K562 (cell line): ENCODE measurements at regions not wholly inside any gene's neighbourhood (a gene's known extent, or its start where the extent isn't known, plus 50 kb on each side); places are given as distances from the start of the nearest gene placed in this dataset.

Experiments used
- ATAC-seq: fragments of 200-7000 bp; cut with Tn5 transposase; 3 replicates; pipeline ENCODE4 v1.9.1; 2020; ENCODE audit warnings: moderate library complexity
- BruUV-seq: library from RNA; stranded (reverse); fragments of 400-500 nt; replicated peaks from 2 replicates; lab custom pipeline; 2021; lab: Mats Ljungman, UMichigan
- CTCF ChIA-PET: fragments of 300-600 bp; formaldehyde crosslinking; extraction: SDS; loops from one replicate; lab custom pipeline; 2021; ENCODE audit warnings: low intra/inter-chr PET ratio; lab: Yijun Ruan, JAX
- POLR2A ChIA-PET: fragments of 300-600, 350-650 bp; sonication (Branson Sonifier 250); formaldehyde crosslinking; extraction: SDS; loops from one replicate; lab custom pipeline; 2021; ENCODE audit warnings: antibody characterized with exemption, inconsistent platforms; lab: Yijun Ruan, JAX
- DNase-seq, 4 experiments: peaks; one replicate each; pipeline versions ENCODE4 v3.0.0 to v3.0.0-alpha.2; 2011 to 2018; ENCODE audit warnings: low spot score in 3 of 4, mixed read lengths in 3 of 4; ENCODE audit errors: extremely low read depth in 1 of 4
- FAIRE-seq: peaks from 2 replicates; lab custom pipeline; 2011; peaks lifted over from hg19 to GRCh38; lab: Jason Lieb, UNC
- H2AFZ ChIP-seq: 2 replicates; pipeline ENCODE4 v1.6.0; 2011; ENCODE audit warnings: low read depth, low read length, control low read depth, inconsistent platforms
- H3K27ac ChIP-seq: fragments of 200-600 bp; 3 replicates; pipeline ENCODE4 v1.8.0; 2011; ENCODE audit warnings: low read depth, mild to moderate bottlenecking, control low read depth, inconsistent platforms, low read length, moderate library complexity, mixed read lengths; ENCODE audit errors: extremely low read depth
- H3K27me3 ChIP-seq, 2 experiments: fragments of 300-600 bp in 1 of 2; 2 replicates in 1 of 2; 3 replicates in 1 of 2; pipeline versions ENCODE4 v1.6.0 to v1.8.0; 2011; ENCODE audit warnings: inconsistent platforms in 2 of 2, low read length in 2 of 2, mild to moderate bottlenecking in 1 of 2, mixed read lengths in 1 of 2, moderate library complexity in 1 of 2; ENCODE audit not compliant: control insufficient read depth in 2 of 2, insufficient read depth in 2 of 2
- H3K36me3 ChIP-seq: fragments of 300-600 bp; 3 replicates; pipeline ENCODE4 v1.8.0; 2011; ENCODE audit warnings: mild to moderate bottlenecking, low read length, inconsistent platforms; ENCODE audit not compliant: control insufficient read depth, insufficient read depth
- H3K4me1 ChIP-seq, 2 experiments: fragments of 200-600 bp in 1 of 2; replicated peaks in 1 of 2; 2 replicates in 1 of 2; 3 replicates in 1 of 2; pipeline versions ENCODE4 v1.5.1 to v1.8.0; 2011; ENCODE audit warnings: inconsistent platforms in 2 of 2, low read length in 2 of 2, mild to moderate bottlenecking in 1 of 2, mixed read lengths in 1 of 2, moderate library complexity in 1 of 2; ENCODE audit not compliant: control insufficient read depth in 2 of 2, insufficient read depth in 2 of 2
- H3K4me2 ChIP-seq: 2 replicates; pipeline ENCODE4 v1.6.1; 2011; ENCODE audit warnings: low read length, control low read depth, inconsistent platforms, mixed read lengths; ENCODE audit not compliant: insufficient read depth
- H3K4me3 ChIP-seq: fragments of 200-600 bp; sonication (generic), shearing (Covaris generic); 2 replicates; pipeline ENCODE4 v1.5.1; 2016; ENCODE audit warnings: control low read depth, inconsistent platforms
- H3K79me2 ChIP-seq: fragments of 200-600 bp; 3 replicates; pipeline ENCODE4 v1.8.0; 2011; ENCODE audit warnings: low read length, inconsistent platforms; ENCODE audit not compliant: control insufficient read depth, insufficient read depth
- H3K9ac ChIP-seq, 2 experiments: 2 replicates each; pipeline versions ENCODE4 v1.6.0 to v1.6.1; 2011; ENCODE audit warnings: low read depth in 2 of 2, low read length in 2 of 2, control low read depth in 1 of 2, inconsistent platforms in 1 of 2, mild to moderate bottlenecking in 1 of 2, mixed read lengths in 1 of 2; ENCODE audit not compliant: insufficient read depth in 1 of 2
- H3K9me1 ChIP-seq: one replicate; pipeline ENCODE4 v1.6.0; 2011; ENCODE audit warnings: inconsistent platforms, mild to moderate bottlenecking, low read length, moderate library complexity; ENCODE audit not compliant: control insufficient read depth, insufficient read depth
- H3K9me3 ChIP-seq: replicated peaks from 2 replicates; pipeline ENCODE4 v1.5.1; 2011; ENCODE audit warnings: low read depth, low read length, inconsistent platforms; ENCODE audit not compliant: control insufficient read depth, insufficient read depth
- H4K20me1 ChIP-seq: replicated peaks from 2 replicates; pipeline ENCODE4 v1.6.1; 2011; ENCODE audit warnings: low read length, inconsistent platforms, mixed read lengths; ENCODE audit not compliant: control insufficient read depth, insufficient read depth
- CBFA2T2 ChIP-seq: fragments of 450-650 bp; conservative IDR thresholded peaks from 2 replicates; pipeline ENCODE4 v1.6.1; 2017; ENCODE audit warnings: mild to moderate bottlenecking
- CBFA2T3 ChIP-seq: fragments of 450-650 bp; IDR thresholded peaks from 2 replicates; pipeline ENCODE4 v1.6.1; 2017
- CBX1 ChIP-seq: sonication (generic); IDR thresholded peaks from 2 replicates; pipeline ENCODE4 v1.6.1; 2016; ENCODE audit warnings: antibody characterized with exemption, low read depth, mild to moderate bottlenecking
- CTBP1 ChIP-seq: fragments of 450-650 bp; IDR thresholded peaks from 2 replicates; pipeline ENCODE4 v1.6.1; 2016; ENCODE audit warnings: borderline replicate concordance
- CXXC5 ChIP-seq: fragments of 250-450 bp; sonication (Bioruptor Pico); IDR thresholded peaks from 2 replicates; pipeline ENCODE4 v1.8.0; 2022; ENCODE audit warnings: inconsistent platforms, mild to moderate bottlenecking, moderate library complexity
- FOSL1 ChIP-seq: fragments of 200-800 bp; sonication (Bioruptor generic); conservative IDR thresholded peaks from 2 replicates; pipeline ENCODE4 v1.6.1; 2016; ENCODE audit warnings: missing genetic modification characterization, missing compliant biosample characterization
- FOXO4 ChIP-seq: fragments of 450-650 bp; formaldehyde crosslinking; IDR thresholded peaks from 2 replicates; pipeline ENCODE4 v1.4.0; 2020; ENCODE audit warnings: mild to moderate bottlenecking, moderate library complexity
- GTF2B ChIP-seq: IDR thresholded peaks from 2 replicates; pipeline ENCODE4 v1.6.1; 2011; ENCODE audit not compliant: insufficient read length; ENCODE audit errors: extremely low read depth
- HMG20A ChIP-seq: fragments of 450-650 bp; formaldehyde crosslinking; conservative IDR thresholded peaks from 2 replicates; pipeline ENCODE4 v1.4.0; 2020; ENCODE audit warnings: mild to moderate bottlenecking, mixed read lengths
- KLF10 ChIP-seq: fragments of 250-450 bp; sonication (Bioruptor Pico); IDR thresholded peaks from 2 replicates; pipeline ENCODE4 v1.6.1; 2021; ENCODE audit warnings: matching md5 sums
- PBX2 ChIP-seq, 2 experiments: IDR thresholded peaks in 1 of 2; conservative IDR thresholded peaks in 1 of 2; 2 replicates each; pipeline ENCODE4 v1.6.1; 2016; ENCODE audit warnings: low read depth in 2 of 2, mild to moderate bottlenecking in 1 of 2, missing compliant biosample characterization in 1 of 2, missing genetic modification characterization in 1 of 2, moderate library complexity in 1 of 2
- RCOR1 ChIP-seq, 2 experiments: IDR thresholded peaks; 2 replicates each; pipeline ENCODE4 v1.6.1; 2012; ENCODE audit warnings: low read depth in 2 of 2, low read length in 2 of 2, borderline replicate concordance in 1 of 2, improper control_type of control experiment in 1 of 2
- TAL1 ChIP-seq: fragments of 450-650 bp; IDR thresholded peaks from 2 replicates; pipeline ENCODE4 v1.6.1; 2016; ENCODE audit warnings: mild to moderate bottlenecking
- ZNF165 ChIP-seq: fragments of 250-450 bp; sonication (Bioruptor Pico); IDR thresholded peaks from 2 replicates; pipeline ENCODE4 v1.4.0; 2020; ENCODE audit warnings: borderline replicate concordance
- ZNF717 ChIP-seq: fragments of 250-450 bp; sonication (Bioruptor Pico); IDR thresholded peaks from 2 replicates; pipeline ENCODE4 v1.5.0; 2021
- WGBS: fragments of 100-300 bp; shearing (Covaris generic); methylation state at CpG from one replicate; pipeline ENCODE4 v1.1.6; 2016; ENCODE audit warnings: low coverage, mixed read lengths; ENCODE audit not compliant: insufficient coverage; ENCODE audit errors: missing lambda C conversion rate; 5-methylcytosine and 5-hydroxymethylcytosine counted together
- in situ Hi-C: fragments of 300-500 bp; cut with MboI; formaldehyde crosslinking; loops from 4 replicates; pipeline ENCODE4 v1.15.0; 2018; ENCODE audit warnings: inconsistent platforms, mixed read lengths
- intact Hi-C: fragments of 100-400 bp; cut with micrococcal nuclease; formaldehyde crosslinking; loops from 2 replicates; pipeline ENCODE4 v1.14.2; 2022

- no peak for TF ChIP-seq GTF2B
- TF ChIP-seq, all 486 proteins: peak for 52
These were observed 61.1 kb upstream of the CCDC71L start (continued) for GRCh38 chr7:106721816-106722785.

- no peak for FAIRE-seq
- Histone ChIP-seq H3K9me3 (no peaks in the 10 kb centered on the region), H3K79me2 (no peaks in the 10 kb centered on the region), H3K9ac (peak overlapping the region in 1 of 2 experiments; percentile 2; a peak in 1 of 4 replicates), H4K20me1 (no peaks in the 10 kb centered on the region), H3K36me3 (no peaks in the 10 kb centered on the region), H3K4me2 (peak overlapping the region; percentile 2; the same call in 1 of the 2 replicates), H3K27ac (no peak overlapping the region), H3K4me1 (peaks cover 3 to 52% of the 10 kb centered on the region in 2 experiments; a peak in 4 of 5 replicates), H3K9me1 (no peaks in the 10 kb centered on the region), H2AFZ (peak overlapping the region; percentile 47), H3K4me3 (no peak overlapping the region), H3K27me3 (no peaks in the 10 kb centered on the region)
- CTCF ChIA-PET, result interaction anchor here (0.7 kb wide), 1 partner anchor 242 kb away, joined by 3 read pairs; no protein-coding TSS in a partner anchor
- in situ Hi-C loops, result no loop called here
- WGBS, result 0% methylated on average over 1 of the region's 1 CpG
- peak; percentile 48 for ATAC-seq
- POLR2A ChIA-PET, result interaction anchor here (0.8 to 1.9 kb wide), 3 partner anchors 9 to 19 kb away, joined by 3 to 6 read pairs (median 4); no protein-coding TSS in a partner anchor
- BruUV-seq, result no TSS peak
- DNase-seq, result peak in 2 of 4 experiments; percentile 24 to 46
- intact Hi-C loops, result no loop called here
- peak; percentile 26; the same call in 1 of the 2 replicates for TF ChIP-seq CTBP1
- TF ChIP-seq CBFA2T3, result peak; percentile 46; the same call in 1 of the 2 replicates
- TF ChIP-seq ZNF717, result no peak
- TF ChIP-seq TAL1, result peak; percentile 34
- TF ChIP-seq CBX1, result no peak
- no peak for TF ChIP-seq HMG20A
- TF ChIP-seq RCOR1 (IDR thresholded peaks at IDR 0.05; ENCODE audit: borderline replicate concordance in 1 of 2, low read depth in 2 of 2, low read length in 2 of 2), result 0 out of 4 replicates have a peak, but pooled peaks of 1 of the 2 experiments have one; percentile 19
- TF ChIP-seq FOSL1, result peak; percentile 38
- TF ChIP-seq PBX2 (CRISPR knock-in tag; IDR thresholded peaks at IDR 0.05; ENCODE audit: low read depth), result no peak
- TF ChIP-seq PBX2 (tag; conservative IDR thresholded peaks at IDR 0.05; ENCODE audit: low read depth), result 0 out of 2 replicates have a peak, but pooled peaks have one; percentile 29
- no peak for TF ChIP-seq FOXO4 (CRISPR knock-in tag)
- no peak for TF ChIP-seq CXXC5 (CRISPR knock-in tag)
- TF ChIP-seq CBFA2T2, result peak; percentile 14; the same call in 1 of the 2 replicates
- TF ChIP-seq ZNF165 (CRISPR knock-in tag), result no peak
- TF ChIP-seq KLF10 (CRISPR knock-in tag), result no peak
These were observed 62.4 kb upstream of the CCDC71L start for GRCh38 chr7:106723398-106723797.
